ENCODE measurements at regions not wholly inside any gene's neighbourhood (a gene's known extent, or its start where the extent isn't known, plus 50 kb on each side); places are given as distances from the start of the nearest gene placed in this dataset.

- TF ChIP-seq ATF3 (IDR thresholded peaks at IDR 0.05) (no peak), CTCF (IDR thresholded peaks at IDR 0.05; ENCODE audit: low read depth, low read length, missing input control) (no peak), ZBTB33 (IDR thresholded peaks at IDR 0.05) (no peak), REST (IDR thresholded peaks at IDR 0.05) (no peak), EGR1 (IDR thresholded peaks at IDR 0.05; ENCODE audit: low read depth in 2 of 2) (no peak), GABPA (IDR thresholded peaks at IDR 0.05 in 1 of 2, conservative IDR thresholded peaks at IDR 0.05 in 1 of 2) (no peak), SP1 (IDR thresholded peaks at IDR 0.05) (no peak), HNF4G (IDR thresholded peaks at IDR 0.05) (no peak), RXRA (IDR thresholded peaks at IDR 0.05) (no peak), RAD21 (IDR thresholded peaks at IDR 0.05) (no peak), YY1 (IDR thresholded peaks at IDR 0.05) (no peak), FOXA1 (IDR thresholded peaks at IDR 0.05) (no peak), NR2F2 (IDR thresholded peaks at IDR 0.05) (no peak)
Measured at GRCh38 chr1:30042438-30043147, 680.8 kb downstream of the MATN1 start.
